ENCODE measurements at regions not wholly inside any gene's neighbourhood (a gene's known extent, or its start where the extent isn't known, plus 50 kb on each side); places are given as distances from the start of the nearest gene placed in this dataset.

DNA sequence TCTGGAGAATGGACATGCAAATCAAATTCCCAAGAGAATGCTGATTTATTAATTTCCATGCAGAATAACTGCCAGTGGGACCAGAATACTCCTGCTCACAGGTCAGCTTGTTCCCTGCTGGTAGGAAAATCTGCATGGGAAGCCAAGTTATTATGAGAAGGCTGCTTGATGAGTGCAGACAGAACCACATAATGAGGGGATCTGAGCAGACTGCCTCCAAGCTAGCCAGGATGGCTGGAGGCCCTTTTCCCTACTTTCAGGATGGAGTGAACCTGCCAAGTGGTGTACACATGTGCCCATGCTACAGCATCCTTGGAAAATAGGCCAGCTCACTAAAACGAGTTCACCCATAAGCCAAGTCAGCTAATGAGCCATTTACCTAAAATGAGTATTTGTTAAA, 55.2 kb upstream of the ZBED5 start (continued):
- TF ChIP-seq, protein P1, sequence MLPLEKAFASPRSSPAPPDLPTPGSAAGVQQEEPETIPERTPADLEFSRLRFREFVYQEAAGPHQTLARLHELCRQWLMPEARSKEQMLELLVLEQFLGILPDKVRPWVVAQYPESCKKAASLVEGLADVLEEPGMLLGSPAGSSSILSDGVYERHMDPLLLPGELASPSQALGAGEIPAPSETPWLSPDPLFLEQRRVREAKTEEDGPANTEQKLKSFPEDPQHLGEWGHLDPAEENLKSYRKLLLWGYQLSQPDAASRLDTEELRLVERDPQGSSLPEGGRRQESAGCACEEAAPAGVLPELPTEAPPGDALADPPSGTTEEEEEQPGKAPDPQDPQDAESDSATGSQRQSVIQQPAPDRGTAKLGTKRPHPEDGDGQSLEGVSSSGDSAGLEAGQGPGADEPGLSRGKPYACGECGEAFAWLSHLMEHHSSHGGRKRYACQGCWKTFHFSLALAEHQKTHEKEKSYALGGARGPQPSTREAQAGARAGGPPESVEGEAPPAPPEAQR (CRISPR knock-in tag; IDR thresholded peaks at IDR 0.05) = no peak

DNA sequence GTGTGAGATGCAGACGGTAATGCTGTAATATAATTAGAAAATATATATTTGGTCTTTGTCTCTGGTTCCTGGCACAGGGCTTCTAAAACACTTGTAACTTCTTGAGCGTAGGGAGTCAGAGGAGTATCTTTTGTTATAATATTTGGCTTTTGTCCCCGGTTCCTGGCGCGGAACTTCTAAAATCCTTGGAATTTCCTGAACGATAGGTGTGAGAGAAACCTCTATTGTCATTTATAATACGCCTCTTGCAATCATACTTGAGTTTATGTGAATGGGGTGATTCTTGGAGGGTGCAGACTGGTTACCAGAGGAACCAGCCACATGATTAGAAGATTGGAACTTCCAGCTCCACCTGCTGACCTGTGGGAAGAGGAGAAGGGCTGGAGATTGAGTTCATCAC, 54.1 kb upstream of the ZBED5 start:
- H3K36me3 Mint-ChIP-seq = peaks cover 11% of the 10 kb centered on the region
- peaks cover 35% of the 10 kb centered on the region for H3K4me1 Mint-ChIP-seq
- ChIA-PET POLR2A (interaction anchor here (1.1 to 2.3 kb wide), 2 partner anchors 12 to 103 kb away, joined by 3 to 8 read pairs; partner anchors contain the start of gene EIF4G2), CTCF (interaction anchor here (0.7 to 1.1 kb wide), 3 partner anchors 20 to 119 kb away, joined by 3 to 5 read pairs (median 4); no protein-coding TSS in a partner anchor)
- no peak for TF ChIP-seq SMAD3 (CRISPR knock-in tag; IDR thresholded peaks at IDR 0.05; ENCODE audit: borderline replicate concordance)
- TF ChIP-seq FOXP4 (CRISPR knock-in tag; IDR thresholded peaks at IDR 0.05) = no peak
- no peak for TF ChIP-seq ATF1 (CRISPR knock-in tag; IDR thresholded peaks at IDR 0.05)
- TF ChIP-seq GABPB1 (CRISPR knock-in tag; IDR thresholded peaks at IDR 0.05) = no peak
- no peak for TF ChIP-seq ZNF512 (CRISPR knock-in tag; IDR thresholded peaks at IDR 0.05; ENCODE audit: borderline replicate concordance)
- DNase-seq (ENCODE audit: low spot score) (no peak), ATAC-seq (peak; percentile 13; the same call in 1 of the 2 replicates)
- H3K9me3 Mint-ChIP-seq = peaks cover 23% of the 10 kb centered on the region
- H3K27ac Mint-ChIP-seq = no peak overlapping the region
- no peaks in the 10 kb centered on the region for H3K27me3 Mint-ChIP-seq (ENCODE audit: low read depth)
- H3K4me3 Mint-ChIP-seq = no peak overlapping the region

GRCh38 chr11:10909141-10909883, 51.5 kb upstream of the ZBED5 start:
- ChIA-PET CTCF (interaction anchor here (1.1 to 1.9 kb wide), 4 partner anchors 15 to 542 kb away, joined by 3 to 8 read pairs (median 6); no protein-coding TSS in a partner anchor), POLR2A (no interaction called here)
- Mint-ChIP-seq H3K4me1 (peaks cover 35% of the 10 kb centered on the region), H3K27ac (peak overlapping the region; percentile 75; the same call in 1 of the 2 replicates), H3K4me3 (no peak overlapping the region), H3K36me3 (peaks cover 5% of the 10 kb centered on the region), H3K27me3 (ENCODE audit: low read depth) (no peaks in the 10 kb centered on the region), H3K9me3 (peaks cover 19% of the 10 kb centered on the region)
- ATAC-seq = no peak; the same call in 1 of the 2 replicates
- TF ChIP-seq ZBTB21 (CRISPR knock-in tag; IDR thresholded peaks at IDR 0.05; ENCODE audit: borderline replicate concordance) = no peak
- TF ChIP-seq TCF7 (CRISPR knock-in tag; IDR thresholded peaks at IDR 0.05; ENCODE audit: low read depth) = no peak
- TF ChIP-seq GRHL2 (CRISPR knock-in tag; IDR thresholded peaks at IDR 0.05; ENCODE audit: insufficient replicate concordance, severe bottlenecking) = no peak
- TF ChIP-seq SOX15 (CRISPR knock-in tag; IDR thresholded peaks at IDR 0.05) = no peak
- no peak for TF ChIP-seq IRF2 (CRISPR knock-in tag; IDR thresholded peaks at IDR 0.05; ENCODE audit: borderline replicate concordance, low read depth)
- no peak for TF ChIP-seq TEAD4 (CRISPR knock-in tag; IDR thresholded peaks at IDR 0.05)
- TF ChIP-seq, protein P2, sequence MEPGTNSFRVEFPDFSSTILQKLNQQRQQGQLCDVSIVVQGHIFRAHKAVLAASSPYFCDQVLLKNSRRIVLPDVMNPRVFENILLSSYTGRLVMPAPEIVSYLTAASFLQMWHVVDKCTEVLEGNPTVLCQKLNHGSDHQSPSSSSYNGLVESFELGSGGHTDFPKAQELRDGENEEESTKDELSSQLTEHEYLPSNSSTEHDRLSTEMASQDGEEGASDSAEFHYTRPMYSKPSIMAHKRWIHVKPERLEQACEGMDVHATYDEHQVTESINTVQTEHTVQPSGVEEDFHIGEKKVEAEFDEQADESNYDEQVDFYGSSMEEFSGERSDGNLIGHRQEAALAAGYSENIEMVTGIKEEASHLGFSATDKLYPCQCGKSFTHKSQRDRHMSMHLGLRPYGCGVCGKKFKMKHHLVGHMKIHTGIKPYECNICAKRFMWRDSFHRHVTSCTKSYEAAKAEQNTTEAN (CRISPR knock-in tag; IDR thresholded peaks at IDR 0.05) = no peak
- TF ChIP-seq NFYB (CRISPR knock-in tag; conservative IDR thresholded peaks at IDR 0.05; ENCODE audit: low read depth) = no peak
- TF ChIP-seq, protein P3, sequence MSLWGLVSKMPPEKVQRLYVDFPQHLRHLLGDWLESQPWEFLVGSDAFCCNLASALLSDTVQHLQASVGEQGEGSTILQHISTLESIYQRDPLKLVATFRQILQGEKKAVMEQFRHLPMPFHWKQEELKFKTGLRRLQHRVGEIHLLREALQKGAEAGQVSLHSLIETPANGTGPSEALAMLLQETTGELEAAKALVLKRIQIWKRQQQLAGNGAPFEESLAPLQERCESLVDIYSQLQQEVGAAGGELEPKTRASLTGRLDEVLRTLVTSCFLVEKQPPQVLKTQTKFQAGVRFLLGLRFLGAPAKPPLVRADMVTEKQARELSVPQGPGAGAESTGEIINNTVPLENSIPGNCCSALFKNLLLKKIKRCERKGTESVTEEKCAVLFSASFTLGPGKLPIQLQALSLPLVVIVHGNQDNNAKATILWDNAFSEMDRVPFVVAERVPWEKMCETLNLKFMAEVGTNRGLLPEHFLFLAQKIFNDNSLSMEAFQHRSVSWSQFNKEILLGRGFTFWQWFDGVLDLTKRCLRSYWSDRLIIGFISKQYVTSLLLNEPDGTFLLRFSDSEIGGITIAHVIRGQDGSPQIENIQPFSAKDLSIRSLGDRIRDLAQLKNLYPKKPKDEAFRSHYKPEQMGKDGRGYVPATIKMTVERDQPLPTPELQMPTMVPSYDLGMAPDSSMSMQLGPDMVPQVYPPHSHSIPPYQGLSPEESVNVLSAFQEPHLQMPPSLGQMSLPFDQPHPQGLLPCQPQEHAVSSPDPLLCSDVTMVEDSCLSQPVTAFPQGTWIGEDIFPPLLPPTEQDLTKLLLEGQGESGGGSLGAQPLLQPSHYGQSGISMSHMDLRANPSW (CRISPR knock-in tag; conservative IDR thresholded peaks at IDR 0.05; ENCODE audit: low read depth) = no peak
- TF ChIP-seq ATF6 (CRISPR knock-in tag; IDR thresholded peaks at IDR 0.05) = no peak
- TF ChIP-seq GTF2I (CRISPR knock-in tag; conservative IDR thresholded peaks at IDR 0.05) = no peak
- no peak for TF ChIP-seq NR3C1 (CRISPR knock-in tag; conservative IDR thresholded peaks at IDR 0.05; ENCODE audit: low read depth)
- no peak for TF ChIP-seq E2F1 (CRISPR knock-in tag; IDR thresholded peaks at IDR 0.05)
- TF ChIP-seq HMGA2 (CRISPR knock-in tag; IDR thresholded peaks at IDR 0.05) = no peak
- no peak for DNase-seq (ENCODE audit: low spot score)
